AG09309 (cell line): ENCODE measurements at regions not wholly inside any gene's neighbourhood (a gene's known extent, or its start where the extent isn't known, plus 50 kb on each side); places are given as distances from the start of the nearest gene placed in this dataset.

Experiments
- DNase-seq: peaks from one replicate; pipeline ENCODE4 v3.0.0-alpha.2; 2010; ENCODE audit warnings: low read depth
- H3K4me3 ChIP-seq: 2 replicates; pipeline ENCODE4 v1.5.1; 2011; ENCODE audit warnings: mild to moderate bottlenecking, low read depth, low read length, moderate library complexity; ENCODE audit not compliant: control insufficient read depth
- TF ChIP-seq, protein P1 (sequence below): IDR thresholded peaks from 2 replicates; pipeline ENCODE4 v1.5.1; 2011; ENCODE audit warnings: mild to moderate bottlenecking, low read depth, low read length, inconsistent platforms; ENCODE audit not compliant: insufficient read depth, control insufficient read depth; ENCODE audit errors: missing control alignments

DNA sequence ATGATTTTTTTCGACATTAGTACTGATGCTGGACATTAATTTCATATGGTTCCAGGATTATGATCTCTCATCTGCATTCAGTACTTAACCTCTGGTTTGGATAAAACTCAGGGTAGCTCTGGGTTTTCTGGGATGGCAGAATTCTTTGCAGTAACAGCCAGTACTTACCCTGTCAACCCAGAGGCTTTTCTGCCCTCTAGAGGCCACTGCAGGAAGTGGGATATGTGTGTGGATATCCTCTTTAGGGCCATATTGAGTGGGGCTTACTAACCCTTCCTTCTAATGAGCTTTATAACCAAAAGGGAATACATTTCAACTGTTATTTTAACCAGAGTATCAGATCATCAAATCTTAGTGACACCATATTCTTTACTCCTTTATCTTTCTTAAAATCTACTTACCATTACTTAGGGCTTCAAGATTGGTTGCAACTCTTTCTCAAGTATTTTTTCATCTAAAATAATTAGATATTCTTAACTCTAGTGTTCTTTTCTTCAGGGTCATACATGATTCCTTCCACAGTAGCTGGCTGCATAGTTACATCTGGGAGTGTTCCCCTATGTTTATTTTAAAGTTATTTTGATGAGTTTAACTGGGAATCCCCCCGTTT, 488.0 kb upstream of the STXBP6 start:
- H3K4me3 ChIP-seq = no peak overlapping the region
- no peak for DNase-seq
- TF ChIP-seq, protein P1, sequence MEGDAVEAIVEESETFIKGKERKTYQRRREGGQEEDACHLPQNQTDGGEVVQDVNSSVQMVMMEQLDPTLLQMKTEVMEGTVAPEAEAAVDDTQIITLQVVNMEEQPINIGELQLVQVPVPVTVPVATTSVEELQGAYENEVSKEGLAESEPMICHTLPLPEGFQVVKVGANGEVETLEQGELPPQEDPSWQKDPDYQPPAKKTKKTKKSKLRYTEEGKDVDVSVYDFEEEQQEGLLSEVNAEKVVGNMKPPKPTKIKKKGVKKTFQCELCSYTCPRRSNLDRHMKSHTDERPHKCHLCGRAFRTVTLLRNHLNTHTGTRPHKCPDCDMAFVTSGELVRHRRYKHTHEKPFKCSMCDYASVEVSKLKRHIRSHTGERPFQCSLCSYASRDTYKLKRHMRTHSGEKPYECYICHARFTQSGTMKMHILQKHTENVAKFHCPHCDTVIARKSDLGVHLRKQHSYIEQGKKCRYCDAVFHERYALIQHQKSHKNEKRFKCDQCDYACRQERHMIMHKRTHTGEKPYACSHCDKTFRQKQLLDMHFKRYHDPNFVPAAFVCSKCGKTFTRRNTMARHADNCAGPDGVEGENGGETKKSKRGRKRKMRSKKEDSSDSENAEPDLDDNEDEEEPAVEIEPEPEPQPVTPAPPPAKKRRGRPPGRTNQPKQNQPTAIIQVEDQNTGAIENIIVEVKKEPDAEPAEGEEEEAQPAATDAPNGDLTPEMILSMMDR = no peak

DNA sequence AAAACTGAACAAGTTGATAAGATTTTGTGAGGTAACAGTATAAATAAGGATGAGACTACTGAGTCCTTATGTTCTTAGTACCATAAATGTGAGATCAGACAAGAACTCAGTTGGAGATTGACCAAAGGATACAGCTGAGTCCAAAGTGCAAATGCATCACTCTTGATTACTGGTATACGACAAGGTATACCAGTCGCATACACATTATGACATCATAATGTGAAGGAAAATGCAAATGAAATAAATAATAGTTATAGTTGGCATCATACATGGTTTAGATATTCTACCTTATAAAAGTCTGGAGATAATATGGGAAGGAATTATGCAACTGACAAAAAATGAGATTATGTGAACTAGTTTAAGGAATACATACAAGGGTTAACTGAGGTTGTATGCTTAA, 476.3 kb upstream of the STXBP6 start:
- TF ChIP-seq, protein P1 = no peak
- H3K4me3 ChIP-seq = no peak overlapping the region
- DNase-seq = no peak

DNA sequence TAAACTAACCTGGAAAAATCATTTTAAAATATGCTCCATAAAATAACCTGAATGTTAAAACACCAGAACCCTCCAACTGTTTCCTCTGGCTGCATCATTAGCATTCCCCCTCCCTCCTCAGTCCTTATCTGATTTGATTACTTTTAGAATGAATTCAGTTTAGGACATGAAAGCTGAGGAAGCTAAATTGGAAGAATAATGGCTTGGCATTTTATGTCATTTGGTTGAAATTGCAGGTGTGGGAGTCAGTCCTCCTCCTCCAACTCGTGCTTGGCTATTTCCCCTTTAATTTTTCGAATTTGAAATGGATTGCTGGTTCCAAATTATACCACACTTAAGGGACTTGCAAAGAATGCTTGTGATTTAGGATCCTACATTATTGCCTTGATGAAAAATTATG, 473.0 kb upstream of the STXBP6 start:
- DNase-seq = no peak
- H3K4me3 ChIP-seq = no peak overlapping the region
- TF ChIP-seq, protein P1 = no peak

DNA sequence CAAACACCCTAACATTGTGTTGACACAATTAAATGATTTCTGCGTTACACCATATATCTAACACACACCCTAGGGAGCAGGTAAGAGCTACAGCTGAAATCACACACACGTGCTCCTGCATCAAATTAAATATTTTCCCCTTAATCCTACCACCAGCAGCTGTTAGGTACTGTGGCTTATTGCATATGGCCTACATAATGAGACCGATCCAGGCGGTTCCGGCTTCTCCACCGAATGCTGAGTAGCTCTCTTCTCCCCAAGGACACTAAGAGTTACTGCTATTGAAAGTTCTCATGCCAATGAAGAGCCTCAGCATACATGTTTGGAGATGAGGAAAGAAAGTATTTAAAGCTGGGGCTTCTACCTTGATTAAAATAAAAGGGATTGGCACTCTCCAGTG, 472.2 kb upstream of the STXBP6 start:
- TF ChIP-seq, protein P1 = no peak
- no peak for DNase-seq

DNA sequence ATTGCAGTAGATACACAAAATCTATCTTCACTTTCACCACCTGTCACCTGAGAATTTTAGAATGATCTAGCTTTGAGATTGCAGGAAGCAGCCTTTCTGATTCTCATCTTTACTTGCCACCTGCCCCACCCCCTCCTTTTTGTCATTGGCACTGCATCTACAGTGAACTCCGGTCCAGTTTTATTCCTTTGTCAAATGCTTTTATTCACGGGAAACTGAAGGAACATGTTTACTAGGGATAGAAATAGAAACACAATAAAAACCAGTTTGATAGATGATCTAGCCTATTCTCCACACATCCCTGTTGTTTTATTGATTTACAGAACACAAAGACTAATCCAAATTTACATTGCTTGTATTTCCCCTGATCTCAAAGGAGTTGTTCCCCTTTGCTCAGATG, 471.7 kb upstream of the STXBP6 start:
- TF ChIP-seq, protein P1 = no peak
- no peak for DNase-seq
- H3K4me3 ChIP-seq = no peak overlapping the region

More for the DNA sequence above, 472.2 kb upstream of the STXBP6 start:
- H3K4me3 ChIP-seq = no peak overlapping the region

DNA sequence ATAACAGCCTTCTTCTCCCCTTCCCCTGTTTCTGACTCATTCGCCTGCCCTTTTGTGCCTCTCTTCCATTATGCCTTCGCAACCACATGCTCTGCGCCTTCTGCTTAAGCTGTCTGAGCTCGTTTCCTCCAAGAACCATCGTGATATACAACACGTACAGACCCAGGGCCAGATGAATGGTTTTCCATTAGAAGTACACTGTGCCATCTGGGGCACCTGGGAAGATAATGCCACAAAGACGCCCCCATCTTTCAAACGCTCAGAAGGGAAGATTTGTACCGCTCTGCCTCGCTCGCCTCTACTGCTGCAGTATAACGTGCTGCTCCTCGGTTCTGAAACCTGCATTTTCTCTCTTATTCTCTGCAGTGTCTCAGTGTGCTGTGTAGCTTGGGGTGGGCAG, 470.9 kb upstream of the STXBP6 start:
- H3K4me3 ChIP-seq = no peak overlapping the region
- DNase-seq = no peak
- TF ChIP-seq, protein P1 = no peak

DNA sequence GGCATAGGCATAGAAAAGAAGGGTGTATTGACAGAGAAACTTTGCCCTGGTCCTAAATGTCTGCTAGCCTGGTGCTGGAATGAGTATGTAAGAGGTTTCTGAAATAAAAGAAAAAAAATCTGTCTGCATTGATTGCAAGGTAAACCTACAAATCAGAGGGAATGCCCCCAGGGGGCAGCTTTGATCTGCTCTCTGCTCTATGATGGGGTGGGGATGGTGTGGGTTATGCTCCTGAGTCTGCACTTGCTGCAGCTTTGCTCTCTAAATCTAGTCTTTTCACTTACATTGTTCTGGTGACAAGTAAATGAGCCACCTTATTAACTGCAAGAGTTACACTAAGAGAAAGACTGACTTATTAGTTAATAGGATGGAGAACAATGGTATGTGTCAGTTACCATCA, 468.4 kb upstream of the STXBP6 start:
- no peak for DNase-seq
- no peak overlapping the region for H3K4me3 ChIP-seq
- TF ChIP-seq, protein P1 = no peak
